ENCODE measurements at regions not wholly inside any gene's neighbourhood (a gene's known extent, or its start where the extent isn't known, plus 50 kb on each side); places are given as distances from the start of the nearest gene placed in this dataset.

DNA sequence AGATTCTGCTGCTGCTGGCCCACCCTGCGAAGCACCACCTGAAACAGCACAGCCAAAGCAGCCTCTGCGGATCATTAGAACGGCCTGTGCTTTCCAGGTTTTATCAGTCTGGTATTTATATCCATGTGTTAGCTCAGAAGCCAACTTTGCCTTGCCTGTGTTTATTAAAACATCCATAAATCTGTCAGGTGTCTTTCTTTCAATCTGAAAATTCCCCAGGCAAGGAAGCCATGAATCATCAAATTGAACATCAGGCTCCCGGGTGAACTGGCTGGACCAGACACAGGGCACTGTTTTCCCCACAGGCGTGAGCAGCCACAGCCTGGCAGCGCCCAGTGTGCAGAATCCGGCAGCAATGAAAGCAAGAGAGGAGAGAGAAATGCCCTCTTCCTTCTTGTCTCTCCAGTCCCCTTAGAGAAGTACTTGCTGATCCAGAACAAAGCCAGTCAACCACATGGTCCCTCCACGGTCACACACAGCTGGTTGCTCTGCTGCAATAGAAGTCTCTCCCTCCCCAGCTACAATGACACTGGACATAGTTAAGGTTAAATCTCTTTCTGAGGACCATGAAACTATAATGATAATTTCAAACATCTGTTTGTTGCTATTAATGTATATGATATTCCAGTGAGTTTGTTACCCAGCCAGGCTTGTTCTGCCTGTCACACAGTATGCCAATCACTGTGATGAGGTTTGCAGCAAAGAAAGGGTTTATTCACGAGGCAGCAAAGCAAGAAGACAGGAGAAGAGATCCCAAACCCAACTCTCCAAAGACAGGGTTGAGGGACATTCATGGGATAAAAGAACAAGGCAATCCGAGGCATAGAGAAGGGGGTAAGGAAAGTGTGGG is 212.1 kb upstream of the FMN2 start:
- Mint-ChIP-seq H3K4me1 (ENCODE audit: low read depth, unreplicated experiment) (no peaks in the 10 kb centered on the region), H3K27ac (ENCODE audit: unreplicated experiment) (no peak overlapping the region), H3K36me3 (ENCODE audit: unreplicated experiment) (no peaks in the 10 kb centered on the region), H3K9me3 (ENCODE audit: unreplicated experiment) (no peaks in the 10 kb centered on the region), H3K4me3 (ENCODE audit: unreplicated experiment) (no peak overlapping the region), H3K27me3 (ENCODE audit: unreplicated experiment) (no peaks in the 10 kb centered on the region)
- no peak for DNase-seq
- TF ChIP-seq, protein P1, sequence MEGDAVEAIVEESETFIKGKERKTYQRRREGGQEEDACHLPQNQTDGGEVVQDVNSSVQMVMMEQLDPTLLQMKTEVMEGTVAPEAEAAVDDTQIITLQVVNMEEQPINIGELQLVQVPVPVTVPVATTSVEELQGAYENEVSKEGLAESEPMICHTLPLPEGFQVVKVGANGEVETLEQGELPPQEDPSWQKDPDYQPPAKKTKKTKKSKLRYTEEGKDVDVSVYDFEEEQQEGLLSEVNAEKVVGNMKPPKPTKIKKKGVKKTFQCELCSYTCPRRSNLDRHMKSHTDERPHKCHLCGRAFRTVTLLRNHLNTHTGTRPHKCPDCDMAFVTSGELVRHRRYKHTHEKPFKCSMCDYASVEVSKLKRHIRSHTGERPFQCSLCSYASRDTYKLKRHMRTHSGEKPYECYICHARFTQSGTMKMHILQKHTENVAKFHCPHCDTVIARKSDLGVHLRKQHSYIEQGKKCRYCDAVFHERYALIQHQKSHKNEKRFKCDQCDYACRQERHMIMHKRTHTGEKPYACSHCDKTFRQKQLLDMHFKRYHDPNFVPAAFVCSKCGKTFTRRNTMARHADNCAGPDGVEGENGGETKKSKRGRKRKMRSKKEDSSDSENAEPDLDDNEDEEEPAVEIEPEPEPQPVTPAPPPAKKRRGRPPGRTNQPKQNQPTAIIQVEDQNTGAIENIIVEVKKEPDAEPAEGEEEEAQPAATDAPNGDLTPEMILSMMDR (IDR thresholded peaks at IDR 0.05; ENCODE audit: partially characterized antibody, unreplicated experiment) = no peak

DNA sequence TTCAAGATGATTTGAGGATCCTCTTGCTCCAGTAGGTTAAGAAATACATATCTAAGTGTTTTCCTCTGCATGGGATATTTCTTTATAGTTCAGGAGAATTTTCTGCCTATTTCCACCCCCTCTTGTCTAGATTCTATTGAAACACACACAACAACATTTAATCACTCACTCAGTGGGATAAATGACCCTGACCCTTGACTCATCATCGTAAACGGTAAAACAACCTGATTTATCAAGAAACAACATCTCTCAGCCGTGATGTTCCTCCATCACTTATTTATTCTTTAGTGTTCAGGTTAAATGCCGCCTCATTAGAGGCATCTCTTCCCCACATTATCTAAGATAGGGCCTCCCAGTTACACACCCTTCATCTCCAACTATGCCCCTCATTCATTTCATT is 208.7 kb upstream of the FMN2 start:
- H3K36me3 Mint-ChIP-seq (ENCODE audit: unreplicated experiment) = no peaks in the 10 kb centered on the region
- H3K4me1 Mint-ChIP-seq (ENCODE audit: low read depth, unreplicated experiment) = no peaks in the 10 kb centered on the region
- no peak overlapping the region for H3K4me3 Mint-ChIP-seq (ENCODE audit: unreplicated experiment)
- TF ChIP-seq, protein P1 (IDR thresholded peaks at IDR 0.05; ENCODE audit: partially characterized antibody, unreplicated experiment) = no peak
- DNase-seq = no peak
- no peaks in the 10 kb centered on the region for H3K9me3 Mint-ChIP-seq (ENCODE audit: unreplicated experiment)
- no peak overlapping the region for H3K27ac Mint-ChIP-seq (ENCODE audit: unreplicated experiment)
- H3K27me3 Mint-ChIP-seq (ENCODE audit: unreplicated experiment) = no peaks in the 10 kb centered on the region

- H3K4me1 Mint-ChIP-seq (ENCODE audit: low read depth, unreplicated experiment) = no peaks in the 10 kb centered on the region
- no peaks in the 10 kb centered on the region for H3K36me3 Mint-ChIP-seq (ENCODE audit: unreplicated experiment)
- H3K27me3 Mint-ChIP-seq (ENCODE audit: unreplicated experiment) = no peaks in the 10 kb centered on the region
- TF ChIP-seq, protein P1 (IDR thresholded peaks at IDR 0.05; ENCODE audit: partially characterized antibody, unreplicated experiment) = no peak
- no peak overlapping the region for H3K27ac Mint-ChIP-seq (ENCODE audit: unreplicated experiment)
- H3K4me3 Mint-ChIP-seq (ENCODE audit: unreplicated experiment) = no peak overlapping the region
- no peak for DNase-seq
- H3K9me3 Mint-ChIP-seq (ENCODE audit: unreplicated experiment) = no peaks in the 10 kb centered on the region
Observed at GRCh38 chr1:239884796-239885195, 206.9 kb upstream of the FMN2 start.

DNA sequence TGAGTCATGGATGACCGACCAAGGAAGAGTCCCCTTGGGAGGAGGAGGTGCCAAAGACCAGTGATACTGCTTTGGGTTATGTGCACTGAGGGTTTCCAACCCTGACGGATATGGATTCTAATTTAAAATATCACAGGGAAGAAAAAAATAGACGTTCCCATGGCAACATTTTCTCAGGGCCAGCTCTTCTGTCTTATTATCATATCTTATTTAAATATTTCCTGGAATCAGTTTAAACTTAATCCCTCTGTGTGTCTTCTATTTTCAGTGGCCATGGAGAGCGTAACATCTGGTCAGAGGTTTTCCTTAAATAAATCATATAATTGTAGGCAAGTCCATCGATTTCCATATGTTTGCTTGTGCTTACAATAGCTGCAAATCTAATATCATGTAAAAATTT is 205.4 kb upstream of the FMN2 start:
- no peaks in the 10 kb centered on the region for H3K9me3 Mint-ChIP-seq (ENCODE audit: unreplicated experiment)
- peaks cover under 1% of the 10 kb centered on the region for H3K4me1 Mint-ChIP-seq (ENCODE audit: low read depth, unreplicated experiment)
- DNase-seq = no peak
- TF ChIP-seq, protein P1 (IDR thresholded peaks at IDR 0.05; ENCODE audit: partially characterized antibody, unreplicated experiment) = no peak
- H3K27me3 Mint-ChIP-seq (ENCODE audit: unreplicated experiment) = no peaks in the 10 kb centered on the region
- no peaks in the 10 kb centered on the region for H3K36me3 Mint-ChIP-seq (ENCODE audit: unreplicated experiment)
- H3K4me3 Mint-ChIP-seq (ENCODE audit: unreplicated experiment) = no peak overlapping the region
- no peak overlapping the region for H3K27ac Mint-ChIP-seq (ENCODE audit: unreplicated experiment)

DNA sequence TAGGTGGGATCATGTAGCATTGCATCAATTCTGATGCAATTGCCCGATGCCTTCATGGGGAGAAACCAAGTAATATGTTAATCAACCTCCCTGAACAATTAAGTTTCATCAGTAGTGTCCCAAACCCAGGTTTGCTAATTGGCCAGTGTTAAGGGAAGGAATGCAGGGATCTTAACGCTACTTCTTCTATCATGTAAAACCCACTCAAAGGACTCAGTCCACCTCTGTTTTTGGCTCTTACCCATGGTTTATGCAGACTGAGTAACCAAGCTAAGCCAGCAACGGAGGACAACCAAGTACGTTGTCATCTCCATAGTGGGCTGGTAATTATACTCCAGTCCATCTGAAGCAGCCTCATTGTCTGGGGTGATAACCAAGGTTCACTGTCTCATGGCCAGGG is 203.0 kb upstream of the FMN2 start:
- Mint-ChIP-seq H3K4me1 (ENCODE audit: low read depth, unreplicated experiment) (peaks cover 11% of the 10 kb centered on the region), H3K9me3 (ENCODE audit: unreplicated experiment) (no peaks in the 10 kb centered on the region), H3K27ac (ENCODE audit: unreplicated experiment) (no peak overlapping the region), H3K27me3 (ENCODE audit: unreplicated experiment) (peaks cover 3% of the 10 kb centered on the region), H3K36me3 (ENCODE audit: unreplicated experiment) (no peaks in the 10 kb centered on the region), H3K4me3 (ENCODE audit: unreplicated experiment) (no peak overlapping the region)
- TF ChIP-seq, protein P1 (IDR thresholded peaks at IDR 0.05; ENCODE audit: partially characterized antibody, unreplicated experiment) = no peak
- DNase-seq = no peak

Measured in glutamatergic neuron (in vitro differentiated cells).